GM23338 (cell line): ENCODE measurements at regions not wholly inside any gene's neighbourhood (a gene's known extent, or its start where the extent isn't known, plus 50 kb on each side); places are given as distances from the start of the nearest gene placed in this dataset.

Experiments used
- CREB1 ChIP-seq: fragments of 250-450 bp; sonication (Bioruptor Pico); IDR thresholded peaks from 2 replicates; pipeline ENCODE4 v1.5.0; 2020; ENCODE audit warnings: low read depth, mild to moderate bottlenecking, moderate library complexity
- EZH2 ChIP-seq: fragments of 200-600 bp; sonication (generic); IDR thresholded peaks from one replicate; pipeline ENCODE4 v1.8.0; 2017; ENCODE audit warnings: antibody characterized with exemption, mild to moderate bottlenecking, low read depth; ENCODE audit not compliant: unreplicated experiment
- EZH2phosphoT487 ChIP-seq: fragments of 200-600 bp; sonication (generic); IDR thresholded peaks from one replicate; pipeline ENCODE4 v1.8.1; 2018; ENCODE audit warnings: antibody characterized with exemption; ENCODE audit not compliant: unreplicated experiment
- JUNB ChIP-seq: IDR thresholded peaks from one replicate; pipeline ENCODE4 v1.6.1; 2016; ENCODE audit warnings: antibody characterized with exemption; ENCODE audit not compliant: unreplicated experiment
- POLR2AphosphoS5 ChIP-seq: IDR thresholded peaks from 2 replicates; pipeline ENCODE4 v1.6.1; 2016; ENCODE audit warnings: antibody characterized with exemption, low read depth
- STAT1 ChIP-seq: IDR thresholded peaks from one replicate; pipeline ENCODE4 v1.6.1; 2016; ENCODE audit warnings: antibody characterized with exemption; ENCODE audit not compliant: unreplicated experiment
- TF ChIP-seq, protein P1 (sequence below), 2 experiments: fragments of 200-600 bp in 1 of 2; sonication (generic) in 1 of 2; conservative IDR thresholded peaks; 2 replicates each; pipeline versions ENCODE4 v1.5.1 to v1.6.1; 2016 to 2017; ENCODE audit warnings: antibody characterized with exemption in 2 of 2, low read depth in 2 of 2, mild to moderate bottlenecking in 2 of 2, moderate library complexity in 1 of 2
- TF ChIP-seq, protein P2 (sequence below): IDR thresholded peaks from one replicate; pipeline ENCODE4 v1.6.1; 2018; ENCODE audit warnings: antibody characterized with exemption; ENCODE audit not compliant: unreplicated experiment

DNA sequence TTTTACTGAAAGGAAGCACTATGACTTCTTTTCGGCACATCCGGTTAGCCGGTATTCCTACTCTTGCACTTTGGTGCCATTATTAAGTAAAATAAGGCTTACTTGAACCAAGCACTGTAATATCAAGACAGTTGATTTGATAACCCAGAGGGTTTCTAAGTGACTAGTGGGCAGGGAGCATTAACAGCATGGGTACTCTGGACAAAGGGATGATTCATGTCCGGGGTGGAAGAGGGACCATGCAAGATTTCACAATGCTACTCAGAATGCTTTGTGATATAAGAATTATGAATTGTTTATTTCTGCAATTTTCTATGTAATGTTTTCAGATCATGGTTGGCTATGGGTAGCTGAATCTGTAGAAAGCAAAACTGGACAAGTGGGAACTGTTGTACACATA is 282.1 kb downstream of the TDRD3 start:
- TF ChIP-seq, protein P1, sequence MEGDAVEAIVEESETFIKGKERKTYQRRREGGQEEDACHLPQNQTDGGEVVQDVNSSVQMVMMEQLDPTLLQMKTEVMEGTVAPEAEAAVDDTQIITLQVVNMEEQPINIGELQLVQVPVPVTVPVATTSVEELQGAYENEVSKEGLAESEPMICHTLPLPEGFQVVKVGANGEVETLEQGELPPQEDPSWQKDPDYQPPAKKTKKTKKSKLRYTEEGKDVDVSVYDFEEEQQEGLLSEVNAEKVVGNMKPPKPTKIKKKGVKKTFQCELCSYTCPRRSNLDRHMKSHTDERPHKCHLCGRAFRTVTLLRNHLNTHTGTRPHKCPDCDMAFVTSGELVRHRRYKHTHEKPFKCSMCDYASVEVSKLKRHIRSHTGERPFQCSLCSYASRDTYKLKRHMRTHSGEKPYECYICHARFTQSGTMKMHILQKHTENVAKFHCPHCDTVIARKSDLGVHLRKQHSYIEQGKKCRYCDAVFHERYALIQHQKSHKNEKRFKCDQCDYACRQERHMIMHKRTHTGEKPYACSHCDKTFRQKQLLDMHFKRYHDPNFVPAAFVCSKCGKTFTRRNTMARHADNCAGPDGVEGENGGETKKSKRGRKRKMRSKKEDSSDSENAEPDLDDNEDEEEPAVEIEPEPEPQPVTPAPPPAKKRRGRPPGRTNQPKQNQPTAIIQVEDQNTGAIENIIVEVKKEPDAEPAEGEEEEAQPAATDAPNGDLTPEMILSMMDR (conservative IDR thresholded peaks at IDR 0.05; ENCODE audit: low read depth in 2 of 2), result no peak
- no peak for TF ChIP-seq CREB1
- no peak for TF ChIP-seq EZH2
- no peak for TF ChIP-seq POLR2AphosphoS5
- TF ChIP-seq JUNB, result no peak
- TF ChIP-seq, protein P2, sequence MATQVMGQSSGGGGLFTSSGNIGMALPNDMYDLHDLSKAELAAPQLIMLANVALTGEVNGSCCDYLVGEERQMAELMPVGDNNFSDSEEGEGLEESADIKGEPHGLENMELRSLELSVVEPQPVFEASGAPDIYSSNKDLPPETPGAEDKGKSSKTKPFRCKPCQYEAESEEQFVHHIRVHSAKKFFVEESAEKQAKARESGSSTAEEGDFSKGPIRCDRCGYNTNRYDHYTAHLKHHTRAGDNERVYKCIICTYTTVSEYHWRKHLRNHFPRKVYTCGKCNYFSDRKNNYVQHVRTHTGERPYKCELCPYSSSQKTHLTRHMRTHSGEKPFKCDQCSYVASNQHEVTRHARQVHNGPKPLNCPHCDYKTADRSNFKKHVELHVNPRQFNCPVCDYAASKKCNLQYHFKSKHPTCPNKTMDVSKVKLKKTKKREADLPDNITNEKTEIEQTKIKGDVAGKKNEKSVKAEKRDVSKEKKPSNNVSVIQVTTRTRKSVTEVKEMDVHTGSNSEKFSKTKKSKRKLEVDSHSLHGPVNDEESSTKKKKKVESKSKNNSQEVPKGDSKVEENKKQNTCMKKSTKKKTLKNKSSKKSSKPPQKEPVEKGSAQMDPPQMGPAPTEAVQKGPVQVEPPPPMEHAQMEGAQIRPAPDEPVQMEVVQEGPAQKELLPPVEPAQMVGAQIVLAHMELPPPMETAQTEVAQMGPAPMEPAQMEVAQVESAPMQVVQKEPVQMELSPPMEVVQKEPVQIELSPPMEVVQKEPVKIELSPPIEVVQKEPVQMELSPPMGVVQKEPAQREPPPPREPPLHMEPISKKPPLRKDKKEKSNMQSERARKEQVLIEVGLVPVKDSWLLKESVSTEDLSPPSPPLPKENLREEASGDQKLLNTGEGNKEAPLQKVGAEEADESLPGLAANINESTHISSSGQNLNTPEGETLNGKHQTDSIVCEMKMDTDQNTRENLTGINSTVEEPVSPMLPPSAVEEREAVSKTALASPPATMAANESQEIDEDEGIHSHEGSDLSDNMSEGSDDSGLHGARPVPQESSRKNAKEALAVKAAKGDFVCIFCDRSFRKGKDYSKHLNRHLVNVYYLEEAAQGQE, result no peak
- TF ChIP-seq EZH2phosphoT487, result no peak
- TF ChIP-seq STAT1, result no peak
